ENCODE measurements at regions not wholly inside any gene's neighbourhood (a gene's known extent, or its start where the extent isn't known, plus 50 kb on each side); places are given as distances from the start of the nearest gene placed in this dataset.
"Not testable (repeated sequence)": the region's sequence is repeated elsewhere in the genome, so short reads cannot be mapped to it uniquely, and the experiment has no call there.

- no peak for DNase-seq (ENCODE audit: low spot score)
Observed at GRCh38 chr3:86887876-86888275, 103.1 kb downstream of the VGLL3 start.

- DNase-seq (ENCODE audit: low spot score) = no peak
Observed at GRCh38 chr3:86880066-86880465, 110.9 kb downstream of the VGLL3 start.

GRCh38 chr3:86876504-86877181 lies 114.3 kb downstream of the VGLL3 start:
- not testable (repeated sequence) for DNase-seq (ENCODE audit: low spot score)

GRCh38 chr3:86874790-86875189 lies 116.2 kb downstream of the VGLL3 start:
- not testable (repeated sequence) for DNase-seq (ENCODE audit: low spot score)

- DNase-seq (ENCODE audit: low spot score) = no peak
Observed at GRCh38 chr3:86869566-86869965, 121.4 kb downstream of the VGLL3 start.

- no peak for DNase-seq (ENCODE audit: low spot score)
Observed at GRCh38 chr3:86867982-86868381, 123.0 kb downstream of the VGLL3 start.

- DNase-seq (ENCODE audit: low spot score) = no peak
Observed at GRCh38 chr3:86865506-86865905, 125.4 kb downstream of the VGLL3 start.

- DNase-seq (ENCODE audit: low spot score) = no peak
Observed at GRCh38 chr3:86856711-86857110, 134.2 kb downstream of the VGLL3 start.

GRCh38 chr3:86849991-86850390 lies 141.0 kb downstream of the VGLL3 start:
- no peak for DNase-seq (ENCODE audit: low spot score)

GRCh38 chr3:86845726-86846125 lies 145.2 kb downstream of the VGLL3 start:
- DNase-seq (ENCODE audit: low spot score) = no peak

GRCh38 chr3:86838927-86839326 lies 152.0 kb downstream of the VGLL3 start:
- no peak for DNase-seq (ENCODE audit: low spot score)

- no peak for DNase-seq (ENCODE audit: low spot score)
Observed at GRCh38 chr3:86837871-86838270, 153.1 kb downstream of the VGLL3 start.

GRCh38 chr3:86830566-86830965 lies 160.4 kb downstream of the VGLL3 start:
- DNase-seq (ENCODE audit: low spot score) = no peak

- no peak for DNase-seq (ENCODE audit: low spot score)
Observed at GRCh38 chr3:86828751-86829150, 162.2 kb downstream of the VGLL3 start.

GRCh38 chr3:86827582-86827981 lies 163.4 kb downstream of the VGLL3 start:
- DNase-seq (ENCODE audit: low spot score) = not testable (repeated sequence)

GRCh38 chr3:86826292-86826691 lies 164.7 kb downstream of the VGLL3 start:
- no peak for DNase-seq (ENCODE audit: low spot score)

- DNase-seq (ENCODE audit: low spot score) = no peak
Observed at GRCh38 chr3:86815880-86816279, 175.1 kb downstream of the VGLL3 start.

GRCh38 chr3:86814918-86815655 lies 175.9 kb downstream of the VGLL3 start:
- no peak for DNase-seq (ENCODE audit: low spot score)

- DNase-seq (ENCODE audit: low spot score) = no peak
Observed at GRCh38 chr3:86814321-86814720, 176.6 kb downstream of the VGLL3 start.

GRCh38 chr3:86801921-86802320 lies 189.0 kb downstream of the VGLL3 start:
- DNase-seq (ENCODE audit: low spot score) = no peak

- no peak for DNase-seq (ENCODE audit: low spot score)
Observed at GRCh38 chr3:86801066-86801465, 189.9 kb downstream of the VGLL3 start.

- no peak for DNase-seq (ENCODE audit: low spot score)
Observed at GRCh38 chr3:86800116-86800515, 190.8 kb downstream of the VGLL3 start.

- DNase-seq (ENCODE audit: low spot score) = no peak
Observed at GRCh38 chr3:86797946-86798345, 193.0 kb downstream of the VGLL3 start.
